Sciatic nerve (tissue), 2 donors: ENCODE measurements at regions not wholly inside any gene's neighbourhood (a gene's known extent, or its start where the extent isn't known, plus 50 kb on each side); places are given as distances from the start of the nearest gene placed in this dataset.
A peak's percentile ranks its signal among the peaks of the same experiment; 100 is the strongest.
"Not testable (repeated sequence)": the region's sequence is repeated elsewhere in the genome, so short reads cannot be mapped to it uniquely, and the experiment has no call there.

Experiments
- ATAC-seq: fragments of 200-7000 bp; cut with Tn5 transposase; one replicate; pipeline ENCODE4 v1.9.1; 2020; ENCODE audit warnings: mild to moderate bottlenecking, moderate library complexity
- DNase-seq: peaks from one replicate; pipeline ENCODE4 v3.0.0-alpha.2; 2020; ENCODE audit warnings: low spot score
- intact Hi-C: fragments of 100-400 bp; cut with DNase I; formaldehyde crosslinking; loops from one replicate; pipeline ENCODE4 v1.14.2; 2022
- donor health status: DM: no; HTN: no; CAD: no.
- donor health status: DM: no; HTN: no; CAD: no.

GRCh38 chr11:97022955-97023354 lies 633.1 kb downstream of the JRKL start:
- ATAC-seq, result no peak
- no peak for DNase-seq
- intact Hi-C loops, result no loop called here

- no peak for ATAC-seq
- intact Hi-C loops, result no loop called here
Observed at GRCh38 chr11:97028836-97029406, 639.1 kb downstream of the JRKL start.

GRCh38 chr11:97033178-97033577 lies 643.4 kb downstream of the JRKL start:
- DNase-seq (no peak), ATAC-seq (no peak)
- intact Hi-C loops, result no loop called here

More at GRCh38 chr11:97028836-97029406, 639.1 kb downstream of the JRKL start:
- DNase-seq, result no peak

GRCh38 chr11:97048481-97048880 lies 658.7 kb downstream of the JRKL start:
- no peak for ATAC-seq
- intact Hi-C loops, result no loop called here
- no peak for DNase-seq

- intact Hi-C loops, result no loop called here
- no peak for DNase-seq
- ATAC-seq, result no peak
Observed at GRCh38 chr11:97060184-97060583, 670.4 kb downstream of the JRKL start.

- intact Hi-C loops, result no loop called here
- DNase-seq, result no peak
- no peak for ATAC-seq
Observed at GRCh38 chr11:97069160-97069559, 679.3 kb downstream of the JRKL start.

GRCh38 chr11:97072420-97072819 lies 682.6 kb downstream of the JRKL start:
- intact Hi-C loops, result no loop called here
- DNase-seq (no peak), ATAC-seq (no peak)

GRCh38 chr11:97076666-97077065 lies 686.9 kb downstream of the JRKL start:
- intact Hi-C loops, DNase-seq, ATAC-seq: not testable (repeated sequence)

GRCh38 chr11:97078443-97078842 lies 688.6 kb downstream of the JRKL start:
- intact Hi-C loops, result no loop called here
- no peak for DNase-seq
- no peak for ATAC-seq

GRCh38 chr11:97079244-97079643 lies 689.4 kb downstream of the JRKL start:
- DNase-seq, result no peak
- intact Hi-C loops, result no loop called here
- no peak for ATAC-seq

- ATAC-seq (no peak), DNase-seq (no peak)
- intact Hi-C loops, result no loop called here
Observed at GRCh38 chr11:97087419-97087818, 697.6 kb downstream of the JRKL start.

- intact Hi-C loops, result no loop called here
- DNase-seq, result no peak
- ATAC-seq, result no peak
Observed at GRCh38 chr11:97092823-97093222, 703.0 kb downstream of the JRKL start.

GRCh38 chr11:97102180-97102579 lies 712.4 kb downstream of the JRKL start:
- ATAC-seq, intact Hi-C loops, DNase-seq: not testable (repeated sequence)

GRCh38 chr11:97107604-97108003 lies 717.8 kb downstream of the JRKL start:
- no peak for DNase-seq
- ATAC-seq, result no peak
- intact Hi-C loops, result no loop called here

- ATAC-seq (no peak), DNase-seq (no peak)
- intact Hi-C loops, result no loop called here
Observed at GRCh38 chr11:97109078-97109477, 719.3 kb downstream of the JRKL start.

- no peak for DNase-seq
- no peak for ATAC-seq
- intact Hi-C loops, result no loop called here
Observed at GRCh38 chr11:97110376-97110775, 720.6 kb downstream of the JRKL start.

- DNase-seq, result peak; percentile 32
- no peak for ATAC-seq
- intact Hi-C loops, result no loop called here
Observed at GRCh38 chr11:97111559-97111958, 721.7 kb downstream of the JRKL start.

- ATAC-seq (no peak), DNase-seq (no peak)
- intact Hi-C loops, result no loop called here
Observed at GRCh38 chr11:97118614-97119200, 728.9 kb downstream of the JRKL start.

GRCh38 chr11:97123237-97123636 lies 733.4 kb downstream of the JRKL start:
- ATAC-seq (no peak), DNase-seq (no peak)
- intact Hi-C loops, result no loop called here

- no peak for ATAC-seq
- intact Hi-C loops, result no loop called here
- DNase-seq, result no peak
Observed at GRCh38 chr11:97136067-97136466, 746.3 kb downstream of the JRKL start.

- ATAC-seq (no peak), DNase-seq (no peak)
- intact Hi-C loops, result no loop called here
Observed at GRCh38 chr11:97140885-97141494, 751.2 kb downstream of the JRKL start.
